Liver (tissue), 3 donors: ENCODE measurements at regions not wholly inside any gene's neighbourhood (a gene's known extent, or its start where the extent isn't known, plus 50 kb on each side); places are given as distances from the start of the nearest gene placed in this dataset.

Source experiments
- HNF4G ChIP-seq: IDR thresholded peaks from 2 replicates; pipeline ENCODE4 v1.6.1; 2016; ENCODE audit warnings: antibody characterized with exemption
- RAD21 ChIP-seq, 2 donors: IDR thresholded peaks; 2 replicates each; pipeline ENCODE4 v1.6.1; 2016; ENCODE audit warnings: antibody characterized with exemption in 2 of 2, mild to moderate bottlenecking in 2 of 2
- TAF1 ChIP-seq: conservative IDR thresholded peaks from 2 replicates; pipeline ENCODE4 v1.6.1; 2016; ENCODE audit warnings: antibody characterized with exemption, mild to moderate bottlenecking
- TF ChIP-seq, protein P1 (sequence below): fragments of 150-350 bp; IDR thresholded peaks from 2 replicates; pipeline ENCODE4 v1.5.1; 2017; ENCODE audit warnings: improper control_type of control experiment, low read depth, low read length; ENCODE audit not compliant: missing input control
- TF ChIP-seq, protein P2 (sequence below): IDR thresholded peaks from 2 replicates; pipeline ENCODE4 v1.6.1; 2016; ENCODE audit warnings: antibody characterized with exemption
- TF ChIP-seq, protein P3 (sequence below): IDR thresholded peaks from 2 replicates; pipeline ENCODE4 v1.6.1; 2016; ENCODE audit warnings: antibody characterized with exemption
- donor health status: healthy.
- donor health status: healthy.

DNA sequence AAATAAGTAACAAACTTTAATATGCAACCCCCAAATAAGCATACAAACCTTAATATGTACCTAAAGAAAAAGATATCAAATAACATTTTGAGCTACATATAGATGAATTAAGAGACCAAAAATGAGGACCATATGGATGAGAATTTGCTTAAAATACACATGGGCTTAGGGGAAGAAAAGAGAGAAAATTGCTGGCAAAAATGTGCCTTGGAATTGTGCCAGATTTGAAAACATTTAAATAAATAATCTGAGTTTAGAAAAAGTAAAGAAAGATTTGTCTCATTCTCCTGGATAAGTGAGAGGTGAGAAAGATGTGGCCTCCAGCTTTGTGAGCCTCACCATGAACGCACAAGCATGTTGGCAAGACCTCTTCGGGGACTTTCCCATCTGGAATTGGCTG is 372.6 kb downstream of the SOX11 start:
- TF ChIP-seq, protein P1, sequence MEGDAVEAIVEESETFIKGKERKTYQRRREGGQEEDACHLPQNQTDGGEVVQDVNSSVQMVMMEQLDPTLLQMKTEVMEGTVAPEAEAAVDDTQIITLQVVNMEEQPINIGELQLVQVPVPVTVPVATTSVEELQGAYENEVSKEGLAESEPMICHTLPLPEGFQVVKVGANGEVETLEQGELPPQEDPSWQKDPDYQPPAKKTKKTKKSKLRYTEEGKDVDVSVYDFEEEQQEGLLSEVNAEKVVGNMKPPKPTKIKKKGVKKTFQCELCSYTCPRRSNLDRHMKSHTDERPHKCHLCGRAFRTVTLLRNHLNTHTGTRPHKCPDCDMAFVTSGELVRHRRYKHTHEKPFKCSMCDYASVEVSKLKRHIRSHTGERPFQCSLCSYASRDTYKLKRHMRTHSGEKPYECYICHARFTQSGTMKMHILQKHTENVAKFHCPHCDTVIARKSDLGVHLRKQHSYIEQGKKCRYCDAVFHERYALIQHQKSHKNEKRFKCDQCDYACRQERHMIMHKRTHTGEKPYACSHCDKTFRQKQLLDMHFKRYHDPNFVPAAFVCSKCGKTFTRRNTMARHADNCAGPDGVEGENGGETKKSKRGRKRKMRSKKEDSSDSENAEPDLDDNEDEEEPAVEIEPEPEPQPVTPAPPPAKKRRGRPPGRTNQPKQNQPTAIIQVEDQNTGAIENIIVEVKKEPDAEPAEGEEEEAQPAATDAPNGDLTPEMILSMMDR: no peak
- no peak for TF ChIP-seq HNF4G
- TF ChIP-seq RAD21 (IDR thresholded peaks at IDR 0.05): no peak
- TF ChIP-seq, protein P2, sequence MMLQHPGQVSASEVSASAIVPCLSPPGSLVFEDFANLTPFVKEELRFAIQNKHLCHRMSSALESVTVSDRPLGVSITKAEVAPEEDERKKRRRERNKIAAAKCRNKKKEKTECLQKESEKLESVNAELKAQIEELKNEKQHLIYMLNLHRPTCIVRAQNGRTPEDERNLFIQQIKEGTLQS: no peak
- TF ChIP-seq TAF1: no peak
- TF ChIP-seq, protein P3, sequence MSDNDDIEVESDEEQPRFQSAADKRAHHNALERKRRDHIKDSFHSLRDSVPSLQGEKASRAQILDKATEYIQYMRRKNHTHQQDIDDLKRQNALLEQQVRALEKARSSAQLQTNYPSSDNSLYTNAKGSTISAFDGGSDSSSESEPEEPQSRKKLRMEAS: no peak
